ENCODE measurements at regions not wholly inside any gene's neighbourhood (a gene's known extent, or its start where the extent isn't known, plus 50 kb on each side); places are given as distances from the start of the nearest gene placed in this dataset.

DNA sequence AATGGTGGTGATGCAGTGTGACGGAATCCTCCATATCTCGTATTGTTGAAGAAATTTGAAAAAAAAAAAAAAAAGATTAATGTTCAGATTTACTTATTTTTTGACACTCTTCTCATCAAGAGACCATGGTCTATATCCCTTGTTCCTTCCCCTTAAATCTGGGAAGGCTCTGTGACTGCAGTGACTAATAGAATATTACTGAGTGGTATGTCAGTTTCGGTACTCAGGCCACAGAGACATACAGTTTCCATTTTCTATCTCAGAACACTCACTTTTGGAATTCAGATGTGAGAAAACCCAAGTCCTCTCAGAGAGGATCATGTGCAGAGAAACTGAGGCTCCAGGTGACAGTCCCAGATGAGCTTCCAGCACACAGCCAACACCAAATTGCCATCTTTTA lies 1193.5 kb downstream of the DTWD2 start:
- no peak overlapping the region for H3K4me3 ChIP-seq
- TF ChIP-seq, protein P1, sequence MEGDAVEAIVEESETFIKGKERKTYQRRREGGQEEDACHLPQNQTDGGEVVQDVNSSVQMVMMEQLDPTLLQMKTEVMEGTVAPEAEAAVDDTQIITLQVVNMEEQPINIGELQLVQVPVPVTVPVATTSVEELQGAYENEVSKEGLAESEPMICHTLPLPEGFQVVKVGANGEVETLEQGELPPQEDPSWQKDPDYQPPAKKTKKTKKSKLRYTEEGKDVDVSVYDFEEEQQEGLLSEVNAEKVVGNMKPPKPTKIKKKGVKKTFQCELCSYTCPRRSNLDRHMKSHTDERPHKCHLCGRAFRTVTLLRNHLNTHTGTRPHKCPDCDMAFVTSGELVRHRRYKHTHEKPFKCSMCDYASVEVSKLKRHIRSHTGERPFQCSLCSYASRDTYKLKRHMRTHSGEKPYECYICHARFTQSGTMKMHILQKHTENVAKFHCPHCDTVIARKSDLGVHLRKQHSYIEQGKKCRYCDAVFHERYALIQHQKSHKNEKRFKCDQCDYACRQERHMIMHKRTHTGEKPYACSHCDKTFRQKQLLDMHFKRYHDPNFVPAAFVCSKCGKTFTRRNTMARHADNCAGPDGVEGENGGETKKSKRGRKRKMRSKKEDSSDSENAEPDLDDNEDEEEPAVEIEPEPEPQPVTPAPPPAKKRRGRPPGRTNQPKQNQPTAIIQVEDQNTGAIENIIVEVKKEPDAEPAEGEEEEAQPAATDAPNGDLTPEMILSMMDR (IDR thresholded peaks at IDR 0.05): no peak
- TF ChIP-seq POLR2A (IDR thresholded peaks at IDR 0.05): no peak
- no peaks in the 10 kb centered on the region for H3K27me3 ChIP-seq
- no peak overlapping the region for H3K27ac ChIP-seq
- intact Hi-C loops (cut with DNase I): no loop called here
- no peak for DNase-seq
- H3K36me3 ChIP-seq: no peaks in the 10 kb centered on the region
- WGBS, 2 donors: 76 to 87% methylated on average over 3 of the region's 3 CpGs
- H3K9me3 ChIP-seq: no peaks in the 10 kb centered on the region
- H3K4me1 ChIP-seq: no peaks in the 10 kb centered on the region

DNA sequence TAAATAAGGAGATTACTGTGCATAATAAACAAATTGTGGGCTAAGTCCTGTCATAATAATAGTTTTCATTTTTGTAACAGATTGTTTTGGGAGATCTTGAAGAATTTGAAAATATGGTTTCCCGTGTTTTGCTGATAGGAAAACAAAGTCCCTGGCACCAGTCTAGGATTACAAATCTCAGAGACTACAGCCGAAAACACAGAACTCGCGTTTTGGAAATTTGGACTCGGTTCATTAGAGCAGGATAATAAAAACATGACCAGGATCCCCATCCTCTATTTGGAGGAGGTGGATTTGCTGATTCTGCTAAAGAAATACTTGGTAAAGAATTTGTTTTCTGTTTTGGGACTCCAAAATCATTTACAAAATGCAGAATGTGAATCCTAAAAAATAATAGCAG lies 1194.4 kb downstream of the DTWD2 start:
- intact Hi-C loops (cut with DNase I): no loop called here
- H3K36me3 ChIP-seq: no peaks in the 10 kb centered on the region
- no peak overlapping the region for H3K27ac ChIP-seq
- WGBS, 2 donors: 55 to 69% methylated on average over 5 of the region's 5 CpGs
- no peaks in the 10 kb centered on the region for H3K9me3 ChIP-seq
- H3K4me3 ChIP-seq: peak overlapping the region in 1 of 4 donors; percentile 5
- DNase-seq: no peak
- H3K27me3 ChIP-seq: no peaks in the 10 kb centered on the region
- TF ChIP-seq, protein P1 (IDR thresholded peaks at IDR 0.05): no peak
- no peak for TF ChIP-seq POLR2A (IDR thresholded peaks at IDR 0.05)
- H3K4me1 ChIP-seq: no peaks in the 10 kb centered on the region

DNA sequence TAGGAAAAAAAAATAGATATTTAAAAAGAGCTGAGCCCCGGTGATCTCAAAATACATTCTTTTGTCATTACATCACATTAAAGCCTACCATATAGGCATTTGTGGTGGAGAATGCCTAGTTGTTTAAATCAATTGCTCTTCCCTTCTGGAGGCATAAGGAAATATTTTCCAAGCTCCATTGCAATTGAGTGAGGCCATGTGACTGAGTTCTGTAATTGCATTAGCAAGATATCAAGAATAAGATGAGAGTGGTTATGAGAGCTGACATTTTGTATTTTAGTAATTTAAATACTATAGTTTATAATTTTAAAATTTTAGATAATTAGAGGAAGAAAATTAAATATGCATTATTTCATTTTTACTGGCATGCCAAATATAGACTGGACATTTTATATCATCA lies 1195.9 kb downstream of the DTWD2 start:
- Histone ChIP-seq H3K4me1 (no peaks in the 10 kb centered on the region), H3K27me3 (no peaks in the 10 kb centered on the region), H3K9me3 (no peaks in the 10 kb centered on the region), H3K4me3 (no peak overlapping the region), H3K36me3 (no peaks in the 10 kb centered on the region), H3K27ac (no peak overlapping the region)
- TF ChIP-seq, protein P1 (IDR thresholded peaks at IDR 0.05): no peak
- TF ChIP-seq POLR2A (IDR thresholded peaks at IDR 0.05): no peak
- DNase-seq: no peak
- intact Hi-C loops (cut with DNase I): no loop called here
- 67 to 79% methylated on average over 1 of the region's 1 CpG for WGBS, 2 donors

DNA sequence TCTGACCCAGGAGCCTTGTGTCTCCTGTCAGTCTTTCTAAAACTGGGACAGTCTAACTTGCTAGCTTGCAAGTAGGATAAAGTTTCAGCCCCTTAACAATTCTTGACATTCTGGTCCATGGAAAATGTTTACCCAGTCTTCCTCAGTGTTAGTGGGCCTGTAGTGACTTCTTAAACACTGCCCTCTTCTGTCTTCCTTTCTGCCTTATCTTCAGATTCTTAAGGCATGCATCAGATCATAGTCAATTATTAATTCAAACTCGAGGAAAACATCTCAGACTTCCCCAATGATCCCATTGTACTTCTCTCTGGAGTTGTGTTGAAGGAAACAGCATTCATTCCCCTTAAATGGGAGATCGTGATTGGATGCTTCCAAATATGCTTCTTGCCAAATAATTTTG lies 1199.8 kb downstream of the DTWD2 start:
- no peak overlapping the region for H3K27ac ChIP-seq
- no peak for TF ChIP-seq POLR2A (IDR thresholded peaks at IDR 0.05)
- TF ChIP-seq, protein P1 (IDR thresholded peaks at IDR 0.05): no peak
- H3K36me3 ChIP-seq: no peaks in the 10 kb centered on the region
- no peaks in the 10 kb centered on the region for H3K4me1 ChIP-seq
- no peak for DNase-seq
- intact Hi-C loops (cut with DNase I): no loop called here
- no peaks in the 10 kb centered on the region for H3K9me3 ChIP-seq
- no peak overlapping the region for H3K4me3 ChIP-seq
- 15 to 39% methylated on average over 2 of the region's 2 CpGs for WGBS, 2 donors
- H3K27me3 ChIP-seq: no peaks in the 10 kb centered on the region

DNA sequence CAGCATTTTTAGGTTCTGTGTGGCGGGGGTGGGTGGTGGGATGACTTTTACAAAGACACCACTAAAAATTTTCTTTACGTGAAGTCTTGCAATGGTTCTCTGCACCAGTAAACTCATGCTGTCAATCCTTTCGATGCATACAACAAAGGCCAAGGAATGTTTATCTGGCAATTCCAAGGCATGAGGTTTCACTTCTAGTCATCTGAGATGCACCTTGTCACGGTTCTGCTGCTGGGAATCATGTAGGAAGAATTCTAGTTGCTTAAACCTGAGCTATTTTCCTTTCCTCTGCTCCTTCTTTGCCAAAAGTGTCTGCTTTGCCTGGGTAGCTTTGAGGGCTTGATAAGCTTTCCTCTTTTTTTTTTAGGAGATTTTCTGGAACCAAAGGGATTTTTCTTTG lies 1204.5 kb upstream of the SEMA6A start:
- no peaks in the 10 kb centered on the region for H3K27me3 ChIP-seq
- peaks cover 0 to 6% (median 0%) of the 10 kb centered on the region in 3 donors for H3K9me3 ChIP-seq
- no peaks in the 10 kb centered on the region for H3K36me3 ChIP-seq
- intact Hi-C loops (cut with DNase I): no loop called here
- DNase-seq: no peak
- 79 to 88% methylated on average over 3 to 4 of the region's 4 CpGs for WGBS, 2 donors
- no peaks in the 10 kb centered on the region for H3K4me1 ChIP-seq
- no peak overlapping the region for H3K27ac ChIP-seq
- H3K4me3 ChIP-seq: no peak overlapping the region
- no peak for TF ChIP-seq POLR2A (IDR thresholded peaks at IDR 0.05)
- TF ChIP-seq, protein P1 (IDR thresholded peaks at IDR 0.05): no peak
